ENCODE measurements at regions not wholly inside any gene's neighbourhood (a gene's known extent, or its start where the extent isn't known, plus 50 kb on each side); places are given as distances from the start of the nearest gene placed in this dataset.

GRCh38 chr9:86648828-86649170, 294.6 kb upstream of the TUT7 start:
- TF ChIP-seq, protein P1, sequence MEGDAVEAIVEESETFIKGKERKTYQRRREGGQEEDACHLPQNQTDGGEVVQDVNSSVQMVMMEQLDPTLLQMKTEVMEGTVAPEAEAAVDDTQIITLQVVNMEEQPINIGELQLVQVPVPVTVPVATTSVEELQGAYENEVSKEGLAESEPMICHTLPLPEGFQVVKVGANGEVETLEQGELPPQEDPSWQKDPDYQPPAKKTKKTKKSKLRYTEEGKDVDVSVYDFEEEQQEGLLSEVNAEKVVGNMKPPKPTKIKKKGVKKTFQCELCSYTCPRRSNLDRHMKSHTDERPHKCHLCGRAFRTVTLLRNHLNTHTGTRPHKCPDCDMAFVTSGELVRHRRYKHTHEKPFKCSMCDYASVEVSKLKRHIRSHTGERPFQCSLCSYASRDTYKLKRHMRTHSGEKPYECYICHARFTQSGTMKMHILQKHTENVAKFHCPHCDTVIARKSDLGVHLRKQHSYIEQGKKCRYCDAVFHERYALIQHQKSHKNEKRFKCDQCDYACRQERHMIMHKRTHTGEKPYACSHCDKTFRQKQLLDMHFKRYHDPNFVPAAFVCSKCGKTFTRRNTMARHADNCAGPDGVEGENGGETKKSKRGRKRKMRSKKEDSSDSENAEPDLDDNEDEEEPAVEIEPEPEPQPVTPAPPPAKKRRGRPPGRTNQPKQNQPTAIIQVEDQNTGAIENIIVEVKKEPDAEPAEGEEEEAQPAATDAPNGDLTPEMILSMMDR (IDR thresholded peaks at IDR 0.05; ENCODE audit: poor library complexity, severe bottlenecking), result no peak
- Histone ChIP-seq H3K4me1 (ENCODE audit: insufficient read depth, poor library complexity, severe bottlenecking) (no peaks in the 10 kb centered on the region), H3K27me3 (ENCODE audit: insufficient read depth, poor library complexity, severe bottlenecking) (no peaks in the 10 kb centered on the region), H3K27ac (ENCODE audit: poor library complexity, severe bottlenecking) (no peak overlapping the region), H3K9me3 (ENCODE audit: severe bottlenecking) (no peaks in the 10 kb centered on the region), H3K4me3 (ENCODE audit: severe bottlenecking) (no peak overlapping the region), H3K36me3 (ENCODE audit: low read depth) (no peaks in the 10 kb centered on the region)
- ATAC-seq (ENCODE audit: low read depth) (no peak), DNase-seq (ENCODE audit: low spot score) (no peak)

- DNase-seq (ENCODE audit: low spot score) (no peak), ATAC-seq (ENCODE audit: low read depth) (no peak)
- Histone ChIP-seq H3K4me3 (ENCODE audit: severe bottlenecking) (no peak overlapping the region), H3K4me1 (ENCODE audit: insufficient read depth, poor library complexity, severe bottlenecking) (no peaks in the 10 kb centered on the region), H3K9me3 (ENCODE audit: severe bottlenecking) (no peaks in the 10 kb centered on the region), H3K27me3 (ENCODE audit: insufficient read depth, poor library complexity, severe bottlenecking) (no peaks in the 10 kb centered on the region), H3K27ac (ENCODE audit: poor library complexity, severe bottlenecking) (no peak overlapping the region), H3K36me3 (ENCODE audit: low read depth) (no peaks in the 10 kb centered on the region)
- TF ChIP-seq, protein P1 (IDR thresholded peaks at IDR 0.05; ENCODE audit: poor library complexity, severe bottlenecking), result no peak
These were observed 294.1 kb upstream of the TUT7 start for GRCh38 chr9:86648156-86648827.

DNA sequence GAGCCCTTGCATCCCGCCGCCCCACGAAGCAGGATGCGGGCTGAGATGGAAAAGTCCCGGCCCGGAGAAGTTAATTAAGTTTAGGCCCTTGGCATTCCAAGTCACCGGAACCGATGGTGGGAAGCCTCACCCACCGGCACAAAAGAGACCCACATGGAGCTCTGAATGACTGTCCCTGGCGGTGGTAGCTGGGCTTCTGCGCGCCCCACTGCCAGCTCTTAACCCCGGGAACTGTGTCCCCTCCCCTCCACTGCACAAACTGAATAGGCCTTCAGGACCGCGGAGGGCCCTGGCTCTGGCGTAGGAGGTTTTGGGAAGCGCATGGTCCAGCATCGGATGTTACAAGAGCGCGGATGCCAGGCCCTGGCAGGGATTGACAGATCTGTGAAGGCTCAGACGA, 291.1 kb upstream of the TUT7 start:
- Histone ChIP-seq H3K27ac (ENCODE audit: poor library complexity, severe bottlenecking) (no peak overlapping the region), H3K36me3 (ENCODE audit: low read depth) (no peaks in the 10 kb centered on the region), H3K27me3 (ENCODE audit: insufficient read depth, poor library complexity, severe bottlenecking) (no peaks in the 10 kb centered on the region), H3K9me3 (ENCODE audit: severe bottlenecking) (no peaks in the 10 kb centered on the region), H3K4me3 (ENCODE audit: severe bottlenecking) (no peak overlapping the region), H3K4me1 (ENCODE audit: insufficient read depth, poor library complexity, severe bottlenecking) (no peaks in the 10 kb centered on the region)
- TF ChIP-seq, protein P1 (IDR thresholded peaks at IDR 0.05; ENCODE audit: poor library complexity, severe bottlenecking), result no peak
- no peak for ATAC-seq (ENCODE audit: low read depth)
- no peak for DNase-seq (ENCODE audit: low spot score)

DNA sequence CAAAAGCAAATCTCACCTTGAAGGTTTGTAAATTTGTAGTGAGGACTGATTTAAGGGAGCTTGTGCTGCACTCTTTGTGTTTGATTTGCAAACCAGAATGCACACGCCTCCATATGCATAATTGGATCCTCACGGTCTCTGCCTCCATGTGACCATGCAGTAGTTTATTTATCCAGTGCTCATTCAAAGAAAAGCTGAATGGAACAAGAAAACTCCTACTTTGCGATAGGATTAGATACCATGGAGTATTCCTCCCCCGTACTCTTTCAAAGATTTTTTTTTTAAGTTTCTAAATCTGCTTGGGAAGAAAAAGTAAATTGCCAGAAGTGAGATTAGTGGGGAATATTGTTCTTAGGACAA, 290.4 kb upstream of the TUT7 start:
- H3K27ac ChIP-seq (ENCODE audit: poor library complexity, severe bottlenecking), result no peak overlapping the region
- TF ChIP-seq, protein P1 (IDR thresholded peaks at IDR 0.05; ENCODE audit: poor library complexity, severe bottlenecking), result no peak
- no peaks in the 10 kb centered on the region for H3K9me3 ChIP-seq (ENCODE audit: severe bottlenecking)
- no peaks in the 10 kb centered on the region for H3K4me1 ChIP-seq (ENCODE audit: insufficient read depth, poor library complexity, severe bottlenecking)
- H3K36me3 ChIP-seq (ENCODE audit: low read depth), result no peaks in the 10 kb centered on the region
- no peak overlapping the region for H3K4me3 ChIP-seq (ENCODE audit: severe bottlenecking)
- no peaks in the 10 kb centered on the region for H3K27me3 ChIP-seq (ENCODE audit: insufficient read depth, poor library complexity, severe bottlenecking)
- no peak for ATAC-seq (ENCODE audit: low read depth)
- no peak for DNase-seq (ENCODE audit: low spot score)

DNA sequence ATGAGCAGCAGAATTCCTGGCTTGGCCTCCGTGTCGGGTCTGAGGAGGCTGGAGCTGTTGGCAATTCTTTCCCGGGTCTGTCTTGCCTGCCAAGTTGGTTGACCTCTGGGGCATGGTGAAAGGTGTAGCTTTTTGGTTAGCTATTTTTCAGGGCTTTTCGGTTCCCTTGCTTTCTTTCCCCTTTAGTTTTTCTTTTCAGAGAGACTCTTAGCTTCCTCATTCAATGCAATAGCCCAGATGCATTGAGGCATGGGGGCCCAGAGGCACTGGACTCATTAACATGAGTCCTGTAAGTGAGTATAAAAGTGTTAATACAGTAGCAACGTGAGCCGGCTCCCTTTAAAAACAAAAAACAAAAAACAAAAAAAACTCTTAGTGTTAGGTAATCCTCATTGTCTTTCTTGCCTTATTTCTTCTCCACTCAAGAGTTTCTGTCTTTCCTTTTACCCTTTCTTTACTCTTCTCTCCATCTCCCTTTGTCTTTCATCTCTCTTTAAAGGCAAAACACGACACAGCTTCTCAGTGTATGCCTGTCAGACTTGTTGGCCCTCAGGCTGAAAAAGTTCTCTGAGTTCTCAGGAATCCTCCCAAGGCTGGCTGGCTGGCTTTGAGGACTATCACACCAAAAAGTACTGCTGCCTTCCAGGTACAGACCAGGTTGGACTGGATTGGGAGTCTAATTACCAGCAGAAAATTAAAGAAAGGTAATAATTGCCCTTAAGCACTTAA, 289.9 kb upstream of the TUT7 start:
- ATAC-seq (ENCODE audit: low read depth) (no peak), DNase-seq (ENCODE audit: low spot score) (no peak)
- no peaks in the 10 kb centered on the region for H3K9me3 ChIP-seq (ENCODE audit: severe bottlenecking)
- no peak overlapping the region for H3K4me3 ChIP-seq (ENCODE audit: severe bottlenecking)
- no peaks in the 10 kb centered on the region for H3K4me1 ChIP-seq (ENCODE audit: insufficient read depth, poor library complexity, severe bottlenecking)
- TF ChIP-seq, protein P1 (IDR thresholded peaks at IDR 0.05; ENCODE audit: poor library complexity, severe bottlenecking), result no peak
- H3K27me3 ChIP-seq (ENCODE audit: insufficient read depth, poor library complexity, severe bottlenecking), result no peaks in the 10 kb centered on the region
- H3K27ac ChIP-seq (ENCODE audit: poor library complexity, severe bottlenecking), result no peak overlapping the region
- no peaks in the 10 kb centered on the region for H3K36me3 ChIP-seq (ENCODE audit: low read depth)
